Loucy (cell line): ENCODE measurements at regions not wholly inside any gene's neighbourhood (a gene's known extent, or its start where the extent isn't known, plus 50 kb on each side); places are given as distances from the start of the nearest gene placed in this dataset.

Source experiments
- H2AFZ ChIP-seq: fragments of 200-600 bp; sonication (generic); 2 replicates; pipeline ENCODE4 v1.6.0; 2016; ENCODE audit warnings: antibody characterized with exemption, mild to moderate bottlenecking, low read length, moderate library complexity
- H3F3A ChIP-seq: fragments of 200-600 bp; 2 replicates; pipeline ENCODE4 v1.6.0; 2016; ENCODE audit warnings: antibody characterized with exemption, low read depth, mild to moderate bottlenecking
- H3K27me3 ChIP-seq: fragments of 200-600 bp; sonication (generic); 2 replicates; pipeline ENCODE4 v1.6.1; 2014; ENCODE audit warnings: low read length, mild to moderate bottlenecking; ENCODE audit not compliant: insufficient read depth, poor library complexity, severe bottlenecking
- H3K36me3 ChIP-seq: fragments of 200-600 bp; sonication (generic); 2 replicates; pipeline ENCODE4 v1.6.1; 2016; ENCODE audit warnings: low read length; ENCODE audit not compliant: insufficient read depth
- H3K4me1 ChIP-seq: fragments of 200-600 bp; sonication (generic); 2 replicates; pipeline ENCODE4 v1.5.1; 2014; ENCODE audit warnings: low read length, mild to moderate bottlenecking; ENCODE audit not compliant: insufficient read depth, poor library complexity, severe bottlenecking
- H3K4me2 ChIP-seq: fragments of 200-600 bp; sonication (generic); 2 replicates; pipeline ENCODE4 v1.6.0; 2014; ENCODE audit warnings: antibody characterized with exemption, low read length, low read depth, mild to moderate bottlenecking; ENCODE audit not compliant: poor library complexity, severe bottlenecking
- H3K4me3 ChIP-seq: fragments of 200-600 bp; sonication (generic); 2 replicates; pipeline ENCODE4 v1.5.1; 2014; ENCODE audit warnings: low read length, mild to moderate bottlenecking, mixed read lengths; ENCODE audit not compliant: poor library complexity, severe bottlenecking
- H3K79me2 ChIP-seq: fragments of 200-600 bp; sonication (generic); 2 replicates; pipeline ENCODE4 v1.6.1; 2014; ENCODE audit warnings: low read length; ENCODE audit not compliant: insufficient read depth
- H3K9ac ChIP-seq: fragments of 200-600 bp; sonication (generic); 2 replicates; pipeline ENCODE4 v1.6.0; 2014; ENCODE audit warnings: mild to moderate bottlenecking, low read depth, low read length, moderate library complexity; ENCODE audit not compliant: poor library complexity, severe bottlenecking
- H3K9me2 ChIP-seq: fragments of 200-600 bp; sonication (generic); replicated peaks from 2 replicates; pipeline ENCODE4 v1.6.1; 2016; ENCODE audit warnings: low read depth, low read length, mixed read lengths
- H3K9me3 ChIP-seq: fragments of 200-600 bp; sonication (generic); 2 replicates; pipeline ENCODE4 v1.6.1; 2014; ENCODE audit warnings: mild to moderate bottlenecking, antibody characterized with exemption, low read length, low read depth; ENCODE audit not compliant: insufficient read depth
- H4K20me1 ChIP-seq: fragments of 200-600 bp; sonication (generic); 2 replicates; pipeline ENCODE4 v1.6.0; 2014; ENCODE audit warnings: antibody characterized with exemption, low read length, mild to moderate bottlenecking; ENCODE audit not compliant: insufficient read depth, poor library complexity, severe bottlenecking
- CTCF ChIP-seq: fragments of 200-600 bp; sonication (generic); conservative IDR thresholded peaks from 2 replicates; pipeline ENCODE4 v1.5.1; 2014; ENCODE audit warnings: mild to moderate bottlenecking, antibody characterized with exemption, low read length
- EZH2phosphoT487 ChIP-seq: fragments of 200-600 bp; IDR thresholded peaks from 2 replicates; pipeline ENCODE4 v1.6.1; 2018; ENCODE audit warnings: antibody characterized with exemption, mild to moderate bottlenecking, moderate library complexity, borderline replicate concordance

- Histone ChIP-seq H3K79me2 (no peaks in the 10 kb centered on the region), H3K4me1 (no peaks in the 10 kb centered on the region), H3F3A (no peaks in the 10 kb centered on the region), H3K4me2 (no peak overlapping the region), H3K36me3 (no peaks in the 10 kb centered on the region), H3K9ac (no peak overlapping the region), H3K27me3 (no peaks in the 10 kb centered on the region), H4K20me1 (no peaks in the 10 kb centered on the region), H3K9me2 (no peaks in the 10 kb centered on the region), H2AFZ (no peak overlapping the region), H3K9me3 (no peaks in the 10 kb centered on the region), H3K4me3 (no peak overlapping the region)
- no peak for TF ChIP-seq EZH2phosphoT487
- no peak for TF ChIP-seq CTCF
Measured at GRCh38 chr13:74184283-74184682, 50.1 kb upstream of the KLF12 start.
